HG03139 (cell line): ENCODE measurements at regions not wholly inside any gene's neighbourhood (a gene's known extent, or its start where the extent isn't known, plus 50 kb on each side); places are given as distances from the start of the nearest gene placed in this dataset.
"Not testable (repeated sequence)": the region's sequence is repeated elsewhere in the genome, so short reads cannot be mapped to it uniquely, and the experiment has no call there.

ENCODE experiments used
- ATAC-seq: cut with Tn5 transposase; IDR thresholded peaks from one replicate; pipeline ENCODE4 v1.9.1; 2021; ENCODE audit not compliant: unreplicated experiment

DNA sequence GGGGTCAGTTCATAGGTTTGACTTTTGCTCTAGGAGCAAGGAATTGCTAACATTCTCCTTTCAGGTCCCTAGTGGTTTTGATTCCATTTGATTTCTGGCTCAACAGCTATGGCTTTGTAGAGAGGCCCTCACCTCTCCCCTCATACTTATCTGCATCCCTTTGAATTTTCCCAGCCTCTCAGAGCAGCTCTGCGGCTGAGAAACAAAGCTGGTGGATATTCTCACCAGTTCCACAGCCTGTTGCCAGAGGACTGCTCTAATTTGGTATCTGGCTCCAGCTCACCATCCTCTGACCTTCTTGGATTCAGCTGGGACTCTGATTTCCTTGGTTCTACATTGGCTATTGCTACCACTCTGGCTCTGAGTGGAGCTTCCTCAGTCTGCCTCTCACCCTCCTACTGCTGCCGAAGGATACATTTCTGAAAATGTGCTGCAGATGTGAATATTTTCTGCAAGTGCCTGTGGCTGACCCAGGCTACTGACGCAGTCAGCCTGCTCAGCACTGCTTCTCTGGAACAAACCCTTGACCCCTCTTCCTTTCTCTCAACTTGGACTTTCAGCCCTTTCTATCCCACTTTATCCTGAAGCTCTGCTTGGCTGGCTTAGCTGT lies 110.9 kb upstream of the ENPEP start:
- no peak for ATAC-seq

DNA sequence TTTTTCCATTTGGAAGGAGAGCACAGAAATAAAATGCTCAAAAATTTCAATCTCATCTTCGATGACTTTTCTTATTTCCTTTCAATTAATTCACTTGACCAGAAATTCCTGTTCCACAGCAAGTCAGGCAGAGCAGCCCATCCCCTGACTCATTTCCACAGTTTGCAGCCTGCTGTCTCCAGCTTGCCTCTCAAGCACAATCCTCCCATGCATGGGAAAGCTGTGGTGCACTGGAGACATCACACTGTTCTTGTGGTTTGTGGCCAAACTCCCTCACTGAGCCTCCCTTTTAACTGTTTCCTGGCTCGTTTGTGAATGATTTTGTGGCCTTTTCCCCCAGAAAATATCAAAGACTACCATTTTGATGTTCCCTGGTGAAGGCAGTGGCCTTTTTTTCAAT lies 114.0 kb upstream of the ENPEP start:
- no peak for ATAC-seq

DNA sequence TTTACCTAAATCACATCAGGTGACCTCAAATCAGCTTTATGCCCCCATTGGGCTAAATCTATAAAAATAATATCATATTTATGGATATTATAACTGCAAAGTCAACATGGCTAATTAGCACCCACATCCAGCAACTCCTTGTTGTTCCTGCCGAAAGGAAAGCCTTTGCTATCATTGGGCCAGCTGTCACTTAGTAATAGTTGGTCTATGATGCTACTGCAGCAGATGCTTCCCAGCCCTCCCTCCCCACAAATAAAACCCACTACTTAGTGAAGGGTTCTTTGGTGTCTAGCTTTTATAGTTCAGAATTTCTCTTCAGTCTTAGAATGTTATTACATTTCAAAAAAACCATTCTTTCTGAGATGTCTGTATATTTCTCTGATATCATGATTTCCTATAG lies 116.9 kb upstream of the ENPEP start:
- no peak for ATAC-seq

DNA sequence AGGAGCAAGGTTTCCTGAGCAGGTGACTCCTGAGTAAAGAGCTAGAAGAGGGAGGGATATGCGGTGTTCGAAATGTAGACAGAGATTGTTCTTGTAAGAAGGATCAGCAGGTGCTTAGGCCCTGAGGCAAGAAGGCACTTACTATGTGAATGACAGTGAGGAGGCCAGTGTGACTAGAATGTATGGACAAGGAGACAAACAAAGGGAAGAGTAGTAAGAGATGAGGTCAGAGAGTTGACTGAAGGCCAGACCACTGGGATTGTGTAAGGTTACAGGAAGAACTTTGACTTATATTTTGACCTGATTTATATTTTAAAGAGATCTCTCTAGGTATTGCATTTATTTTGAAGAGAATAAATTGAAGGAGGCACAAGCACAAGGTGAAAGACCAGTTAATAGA lies 118.4 kb upstream of the ENPEP start:
- no peak for ATAC-seq

DNA sequence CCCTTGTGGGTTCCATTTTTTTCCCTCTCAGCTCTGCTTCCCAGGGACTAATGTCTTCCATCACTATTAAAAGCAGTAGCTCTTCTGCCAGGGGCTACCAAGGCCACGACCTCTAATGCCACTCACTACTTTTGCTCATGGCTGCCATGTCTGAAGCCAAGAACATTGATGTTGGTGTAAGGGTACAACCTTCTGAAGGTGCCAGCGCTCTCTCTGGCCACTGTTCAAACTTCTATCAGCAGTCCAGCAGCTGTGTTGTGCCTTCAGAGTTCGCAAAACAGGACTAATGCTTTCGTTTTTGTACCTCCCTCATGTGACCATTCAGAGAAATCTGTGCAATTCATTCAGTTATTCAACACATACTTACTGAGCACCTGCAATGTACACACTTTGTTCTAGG lies 121.5 kb upstream of the ENPEP start:
- ATAC-seq = no peak

DNA sequence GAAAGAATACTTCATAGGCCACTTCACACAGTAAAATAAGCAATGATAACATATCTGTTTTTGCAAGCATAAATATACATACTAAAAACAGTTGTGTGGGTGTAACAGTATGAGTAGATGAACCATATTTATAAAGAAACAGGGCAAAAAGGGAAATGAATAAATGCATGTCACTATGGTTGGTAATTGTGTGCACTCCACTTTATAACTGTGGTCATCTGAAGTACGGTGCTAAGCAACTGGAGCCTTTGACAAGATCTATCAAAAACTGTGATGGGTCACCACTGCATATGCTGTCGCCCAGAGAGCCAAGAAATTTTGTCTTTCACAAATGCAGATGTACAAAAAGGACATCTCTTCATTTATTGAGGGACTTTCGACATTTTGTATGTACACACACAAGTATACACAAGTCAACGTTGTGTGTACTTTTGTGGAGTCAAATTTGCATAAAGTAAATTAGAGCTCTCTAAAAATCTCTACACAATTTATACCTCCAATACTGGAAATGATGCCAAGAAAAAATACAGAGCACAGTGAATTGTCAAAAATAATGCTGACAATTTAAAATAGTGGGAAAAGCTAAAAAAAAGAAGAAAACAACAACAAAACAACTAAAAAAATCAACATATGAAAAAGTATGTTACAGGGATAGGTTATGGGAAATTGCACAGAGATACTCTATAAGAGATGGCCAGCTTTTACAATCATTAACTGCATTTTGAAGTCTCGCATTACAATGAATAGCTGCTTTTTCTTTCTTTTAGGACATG lies 123.1 kb upstream of the ENPEP start:
- ATAC-seq = no peak

DNA sequence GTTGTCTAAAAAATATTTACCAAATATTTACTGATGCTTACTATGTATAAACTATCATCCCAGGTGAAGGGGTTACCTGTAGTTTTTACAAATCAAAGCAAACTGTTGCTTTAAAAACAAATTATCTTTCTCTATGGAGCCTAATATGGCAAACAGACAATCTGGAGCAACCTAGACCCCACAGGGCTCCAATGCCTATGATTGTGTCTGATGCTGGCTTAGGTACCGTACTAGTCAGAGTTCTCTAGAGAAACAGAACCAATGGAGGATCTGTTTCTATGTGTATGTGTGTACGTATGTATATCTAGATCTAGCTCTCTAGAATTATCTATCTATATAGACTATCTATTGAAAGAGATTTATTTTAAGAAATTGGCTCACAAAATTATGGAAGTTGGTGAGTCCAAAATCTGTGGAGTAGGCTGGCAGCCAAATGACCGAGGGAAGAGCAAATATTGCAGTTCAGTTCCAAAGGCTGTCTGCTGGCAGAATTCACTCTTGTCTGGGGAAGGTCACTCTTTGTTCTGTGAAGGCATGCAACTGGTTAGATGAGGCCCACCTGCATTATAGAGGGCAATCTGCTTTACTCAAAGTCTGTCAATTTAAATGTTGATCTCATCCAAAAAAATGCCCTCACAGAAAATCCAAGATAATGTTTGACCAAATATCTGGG lies 127.1 kb upstream of the ENPEP start:
- ATAC-seq = no peak

DNA sequence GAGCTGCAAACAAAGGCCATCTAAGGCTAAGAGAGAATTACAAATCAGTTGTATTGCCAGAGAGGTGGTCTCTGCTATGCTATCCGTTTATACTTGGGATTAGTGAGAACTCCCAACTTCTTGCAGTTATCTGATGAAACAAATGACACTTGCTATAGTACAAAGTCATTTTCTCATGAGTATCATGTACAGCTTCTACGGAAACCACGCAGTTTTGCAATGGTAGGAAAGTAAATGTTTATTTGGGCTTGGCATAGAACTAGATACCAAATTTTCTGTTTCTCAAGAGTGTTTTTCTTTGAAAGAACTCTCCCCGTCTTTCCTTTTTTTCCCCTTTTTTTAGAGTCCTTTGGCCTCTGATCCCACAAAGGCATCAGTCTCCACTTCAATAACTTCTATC lies 128.2 kb upstream of the ENPEP start:
- no peak for ATAC-seq

DNA sequence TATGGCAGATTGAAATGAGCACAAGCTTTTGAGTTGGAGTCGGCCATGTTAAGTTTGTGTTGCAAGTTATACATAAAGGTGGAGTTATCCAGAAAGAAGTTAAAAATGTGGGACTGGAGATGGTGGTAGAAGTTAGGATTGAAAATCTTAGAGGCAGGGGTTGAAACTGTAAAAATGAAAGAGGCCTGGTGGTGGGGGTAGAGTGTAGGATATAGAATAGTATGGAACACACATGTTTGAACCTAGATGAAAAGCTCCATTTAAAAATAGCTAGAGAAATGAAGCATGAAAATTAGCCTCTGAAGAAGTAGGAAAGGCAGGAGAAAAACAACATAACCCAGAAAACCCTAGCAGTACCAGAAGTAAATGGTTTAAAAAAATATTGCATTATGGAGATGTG lies 131.8 kb upstream of the ENPEP start:
- ATAC-seq = no peak

DNA sequence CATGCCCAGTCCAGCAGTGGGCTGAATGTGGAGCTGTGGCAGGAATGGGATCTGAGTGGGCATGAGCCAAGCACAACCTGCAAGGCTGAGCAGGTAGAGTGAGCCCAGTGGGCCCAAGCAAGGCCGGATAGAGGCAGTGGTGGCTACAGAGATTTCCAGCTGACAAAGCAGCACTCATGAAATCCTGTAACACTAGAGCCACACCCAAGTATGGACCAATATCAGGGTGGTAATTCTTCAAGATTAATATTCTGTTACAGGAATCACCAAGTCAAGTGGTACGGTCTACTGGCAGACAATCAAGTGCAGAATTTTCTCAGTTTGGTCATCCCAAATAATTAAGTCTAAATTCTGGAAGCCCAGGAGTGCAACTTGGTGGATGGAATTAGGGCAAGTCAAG lies 132.4 kb upstream of the ENPEP start:
- ATAC-seq = no peak

DNA sequence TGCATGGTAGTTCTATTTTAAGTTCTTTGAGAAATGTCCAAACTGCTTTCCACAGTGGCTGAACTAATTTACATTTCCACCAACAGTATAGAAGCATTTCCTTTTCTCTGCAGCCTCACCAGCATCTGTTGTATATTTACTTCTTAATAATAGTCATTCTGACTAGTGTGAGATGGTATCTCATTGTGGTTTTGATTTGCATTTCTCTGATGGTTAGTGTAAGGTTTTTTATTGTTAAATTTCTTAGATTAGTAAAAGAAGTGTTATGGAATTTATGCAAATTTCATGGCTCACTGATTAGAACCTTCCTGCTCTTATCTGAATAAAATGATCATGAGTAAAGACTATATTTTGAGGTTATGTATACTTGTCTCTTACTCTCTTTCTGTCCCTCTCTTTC lies 134.8 kb upstream of the ENPEP start:
- peak; percentile 72 for ATAC-seq

DNA sequence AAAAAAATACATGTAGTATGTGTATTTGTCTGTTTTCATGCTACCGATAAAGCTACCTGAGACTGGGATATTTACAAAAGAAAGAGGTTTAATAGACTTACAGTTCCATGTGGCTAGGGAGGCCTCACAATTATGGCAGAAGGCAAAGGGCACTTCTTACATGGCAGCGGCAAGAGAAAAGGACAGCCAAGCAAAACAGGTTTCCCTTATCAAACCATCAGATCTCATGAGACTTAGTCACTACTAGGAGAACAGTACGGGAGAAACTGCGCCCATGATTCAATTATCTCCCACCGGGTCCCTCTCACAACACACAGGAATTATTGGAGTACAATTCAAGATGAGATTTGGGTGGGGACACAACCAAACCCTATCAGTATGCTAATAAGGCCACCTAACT lies 137.0 kb upstream of the ELOVL6 start:
- no peak for ATAC-seq

DNA sequence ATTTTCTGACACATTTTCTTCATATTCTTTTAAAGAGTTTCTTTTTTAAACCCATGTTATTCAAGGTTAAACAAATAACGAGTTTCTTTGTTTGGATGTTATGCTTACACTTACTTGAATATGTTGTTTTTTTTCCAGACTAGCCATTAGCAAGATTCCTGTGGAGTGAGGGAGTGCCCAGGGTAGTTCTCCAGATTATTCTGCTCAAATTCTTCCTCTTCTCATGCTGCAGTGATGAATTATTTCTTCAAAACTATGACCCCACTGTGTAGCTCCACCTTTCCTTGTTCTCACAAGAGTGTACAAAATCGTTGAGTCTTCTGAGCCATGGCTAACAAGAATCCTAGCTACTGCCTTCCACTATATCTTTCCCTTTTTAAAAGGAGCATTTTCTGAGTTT lies 134.1 kb upstream of the ELOVL6 start:
- ATAC-seq = no peak

DNA sequence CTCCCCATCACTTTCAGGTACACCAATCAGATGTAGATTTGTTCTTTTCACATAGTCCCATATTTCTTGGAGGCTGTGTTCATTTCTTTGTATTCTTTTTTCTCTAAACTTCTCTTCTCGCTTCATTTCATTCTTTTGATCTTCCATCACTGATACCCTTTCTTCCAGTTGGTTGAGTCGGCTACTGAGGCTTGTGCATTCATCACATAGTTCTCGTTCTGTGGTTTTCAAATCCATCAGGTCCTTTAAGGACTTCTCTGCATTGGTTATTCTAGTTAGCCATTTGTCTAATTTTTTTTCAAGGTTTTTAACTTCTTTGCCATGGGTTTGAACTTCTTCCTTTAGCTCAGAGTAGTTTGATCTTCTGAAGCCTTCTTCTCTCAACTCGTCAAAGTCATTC lies 128.0 kb upstream of the ELOVL6 start:
- ATAC-seq = not testable (repeated sequence)

DNA sequence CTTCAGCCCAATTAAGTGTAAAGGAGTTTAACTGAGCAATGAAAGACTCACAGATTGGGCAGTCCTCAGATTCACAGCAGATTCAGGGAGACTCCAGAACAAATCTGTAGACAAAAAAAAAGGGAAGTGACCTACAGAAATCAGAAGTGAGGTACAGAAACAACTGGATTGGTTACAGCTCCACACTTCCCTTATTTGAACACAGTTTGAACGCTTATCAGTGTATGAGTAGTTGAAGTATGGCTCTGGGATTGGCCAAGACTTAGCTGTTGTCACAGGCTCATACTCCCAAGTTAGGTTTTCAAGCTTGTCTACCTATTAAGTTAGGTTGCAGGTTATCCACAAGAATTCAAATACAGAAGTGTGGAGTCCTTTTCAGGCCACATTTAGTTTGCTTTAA lies 112.4 kb upstream of the ELOVL6 start:
- no peak for ATAC-seq

DNA sequence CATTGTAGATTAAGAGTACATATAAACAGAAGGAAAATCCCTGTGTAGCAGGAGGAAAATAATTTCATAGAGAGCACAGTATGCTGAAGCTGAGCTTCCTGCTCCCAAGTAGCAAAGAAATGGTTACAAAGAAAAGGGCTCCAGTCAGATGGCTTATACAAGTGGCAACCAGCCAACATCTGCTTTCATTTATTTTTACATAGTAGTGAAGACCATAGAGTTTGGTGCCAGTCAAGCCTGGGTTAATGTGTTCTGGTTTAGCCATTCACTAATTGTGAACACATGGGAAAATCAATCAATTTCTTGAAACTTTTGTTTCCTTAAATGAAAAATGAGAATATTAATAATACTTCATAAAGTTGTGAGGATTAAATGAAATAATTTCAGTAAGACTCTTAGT lies 111.3 kb upstream of the ELOVL6 start:
- ATAC-seq = no peak

DNA sequence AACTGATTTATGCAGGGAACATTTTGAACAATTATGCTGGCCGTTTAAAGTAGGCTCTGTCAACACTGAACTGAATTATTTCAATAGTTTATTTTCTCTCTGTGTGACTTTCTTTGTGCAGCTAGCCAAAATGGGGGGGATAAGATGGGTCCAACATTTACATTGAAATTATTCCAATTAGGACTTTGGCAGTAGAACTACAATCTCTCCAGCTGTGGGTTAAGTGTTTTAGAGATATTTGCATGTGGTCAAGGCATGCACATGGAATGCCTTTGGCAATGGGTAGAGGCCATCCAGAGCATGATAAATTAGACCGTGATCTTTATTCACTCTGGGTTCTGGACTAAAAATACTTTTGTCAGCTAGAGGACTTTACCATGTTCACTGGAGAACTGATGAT lies 107.9 kb upstream of the ELOVL6 start:
- no peak for ATAC-seq

DNA sequence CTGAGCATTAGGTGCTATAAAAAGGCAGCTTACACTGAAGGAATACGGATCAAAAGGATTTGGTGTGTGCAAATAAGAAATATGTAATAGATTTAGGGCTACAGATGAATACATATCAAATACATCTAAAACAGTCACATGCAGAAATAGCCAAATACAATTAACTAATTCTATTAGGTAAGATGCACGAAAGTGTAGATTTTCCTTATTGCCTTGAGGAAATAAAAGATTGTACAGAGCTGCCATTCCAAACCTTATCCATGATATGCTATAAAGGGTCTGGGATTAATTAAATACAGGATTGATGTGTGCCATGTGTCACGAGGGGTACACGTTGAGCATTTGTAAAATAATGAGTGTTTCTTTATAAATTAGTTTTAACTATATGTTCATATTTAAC lies 107.0 kb upstream of the ELOVL6 start:
- no peak for ATAC-seq

DNA sequence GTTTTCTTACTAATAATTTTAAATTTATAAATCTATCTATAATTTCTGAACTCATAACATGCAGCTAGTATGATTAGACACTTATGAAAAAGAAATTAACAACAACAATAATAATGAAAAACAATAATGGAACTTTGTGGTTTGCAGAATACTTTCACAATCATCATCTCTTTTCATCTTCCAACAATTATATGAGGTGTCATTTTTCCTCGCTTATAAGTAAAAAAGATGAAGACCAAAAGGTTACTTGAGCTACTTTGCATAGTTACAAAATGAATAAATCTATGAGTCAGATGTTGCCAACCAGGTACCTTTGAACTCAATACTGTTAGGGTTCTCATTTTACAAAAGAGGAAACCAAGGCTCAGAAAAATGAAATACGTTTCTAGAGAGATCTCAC lies 98.5 kb upstream of the ELOVL6 start:
- ATAC-seq = peak; percentile 65

DNA sequence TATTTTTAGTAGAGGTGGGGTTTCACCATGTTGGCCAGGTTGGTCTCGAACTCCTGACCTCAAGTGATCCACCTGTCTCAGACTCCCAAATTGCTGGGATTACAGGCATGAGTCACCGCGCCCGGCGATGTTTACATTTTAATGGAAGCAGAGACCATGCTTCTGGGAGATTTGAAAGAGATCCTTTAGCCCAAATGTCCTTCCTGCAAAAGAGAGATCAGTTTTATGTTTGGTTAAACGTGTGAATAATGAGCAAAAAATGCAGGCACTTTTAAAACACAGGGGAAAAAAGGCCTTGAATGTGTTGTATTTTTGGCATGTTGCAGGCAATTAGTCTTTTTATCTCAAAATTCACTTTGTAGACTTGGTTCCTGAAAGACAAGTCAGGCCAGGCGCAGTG lies 95.8 kb upstream of the ELOVL6 start:
- ATAC-seq = no peak

DNA sequence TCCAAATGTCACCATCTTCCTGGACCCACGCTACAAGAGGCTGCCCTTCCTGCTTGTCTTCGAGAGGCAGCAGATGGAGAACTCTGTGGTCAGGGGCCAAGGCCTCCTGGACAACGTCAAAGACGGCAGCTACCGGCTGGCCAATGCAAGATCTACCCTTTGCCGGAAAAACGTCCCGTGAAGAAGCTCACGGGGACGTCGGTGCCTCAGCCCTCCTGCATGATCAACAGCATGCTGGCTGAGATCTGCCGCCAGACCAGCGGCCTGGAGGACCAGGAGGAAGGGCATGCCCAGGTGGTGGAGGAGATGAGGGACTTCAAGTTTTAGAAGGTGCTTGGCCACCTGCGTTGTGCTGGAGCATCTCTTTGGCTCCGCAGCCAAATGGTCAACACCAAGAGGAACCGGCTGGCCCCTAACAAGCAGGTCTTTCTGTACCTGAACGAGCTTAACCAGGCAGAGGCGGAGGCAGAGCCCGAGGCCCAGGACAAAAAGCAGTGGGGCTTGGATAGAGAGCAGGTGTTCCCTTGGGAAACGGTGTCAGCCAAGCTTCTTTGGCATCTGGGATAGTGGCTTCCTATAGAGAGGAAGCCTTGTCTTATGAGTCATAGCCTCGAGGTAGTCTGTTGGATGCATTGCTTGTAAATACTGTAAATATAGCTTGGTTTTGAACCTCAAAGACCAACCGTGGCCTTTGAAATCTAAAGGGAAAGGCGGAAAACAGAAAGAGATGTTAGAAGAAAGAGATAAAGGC lies 94.8 kb upstream of the ELOVL6 start:
- no peak for ATAC-seq

DNA sequence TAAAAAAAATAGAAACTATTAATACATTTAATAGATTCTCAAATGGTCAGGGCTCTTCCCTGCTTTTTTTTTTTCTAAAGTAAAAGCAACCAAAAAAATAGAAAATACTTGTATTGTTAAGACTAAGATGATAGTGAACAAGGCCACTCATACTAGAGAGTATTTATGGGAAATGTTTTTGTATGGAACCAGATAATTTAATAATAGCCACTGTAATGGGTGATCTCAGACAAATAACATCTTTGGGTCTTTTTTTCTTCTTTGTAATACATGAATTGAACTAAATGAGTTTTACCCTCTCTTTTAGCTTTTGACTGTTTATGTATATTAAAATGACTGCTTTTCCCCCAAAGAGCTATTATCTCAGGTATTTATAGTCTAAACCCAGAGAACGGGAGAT lies 92.1 kb upstream of the ELOVL6 start:
- ATAC-seq = no peak
